ENCODE measurements at regions not wholly inside any gene's neighbourhood (a gene's known extent, or its start where the extent isn't known, plus 50 kb on each side); places are given as distances from the start of the nearest gene placed in this dataset.

DNA sequence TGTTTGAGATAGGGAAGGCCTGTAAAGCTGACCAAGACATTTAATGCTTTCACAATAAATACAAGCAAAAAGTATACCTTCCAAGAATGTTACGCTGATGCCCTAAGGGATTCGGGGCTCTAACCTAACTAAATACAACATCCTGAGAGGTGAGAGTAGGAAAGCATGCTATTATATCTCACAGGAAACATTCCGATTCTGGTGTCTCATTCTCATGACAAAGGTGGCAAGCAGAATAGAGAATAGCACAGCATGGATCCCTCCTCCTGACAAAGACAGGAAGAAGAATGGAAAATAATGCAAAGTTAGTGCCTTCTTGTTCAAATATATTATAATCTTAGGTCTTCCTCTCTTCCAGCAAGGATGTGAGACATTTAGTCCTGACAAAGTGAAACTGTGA, 504.3 kb downstream of the TFEC start:
- TF ChIP-seq, protein P1, sequence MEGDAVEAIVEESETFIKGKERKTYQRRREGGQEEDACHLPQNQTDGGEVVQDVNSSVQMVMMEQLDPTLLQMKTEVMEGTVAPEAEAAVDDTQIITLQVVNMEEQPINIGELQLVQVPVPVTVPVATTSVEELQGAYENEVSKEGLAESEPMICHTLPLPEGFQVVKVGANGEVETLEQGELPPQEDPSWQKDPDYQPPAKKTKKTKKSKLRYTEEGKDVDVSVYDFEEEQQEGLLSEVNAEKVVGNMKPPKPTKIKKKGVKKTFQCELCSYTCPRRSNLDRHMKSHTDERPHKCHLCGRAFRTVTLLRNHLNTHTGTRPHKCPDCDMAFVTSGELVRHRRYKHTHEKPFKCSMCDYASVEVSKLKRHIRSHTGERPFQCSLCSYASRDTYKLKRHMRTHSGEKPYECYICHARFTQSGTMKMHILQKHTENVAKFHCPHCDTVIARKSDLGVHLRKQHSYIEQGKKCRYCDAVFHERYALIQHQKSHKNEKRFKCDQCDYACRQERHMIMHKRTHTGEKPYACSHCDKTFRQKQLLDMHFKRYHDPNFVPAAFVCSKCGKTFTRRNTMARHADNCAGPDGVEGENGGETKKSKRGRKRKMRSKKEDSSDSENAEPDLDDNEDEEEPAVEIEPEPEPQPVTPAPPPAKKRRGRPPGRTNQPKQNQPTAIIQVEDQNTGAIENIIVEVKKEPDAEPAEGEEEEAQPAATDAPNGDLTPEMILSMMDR (IDR thresholded peaks at IDR 0.05; ENCODE audit: poor library complexity, severe bottlenecking), result no peak
- Histone ChIP-seq H3K36me3 (ENCODE audit: low read depth) (no peaks in the 10 kb centered on the region), H3K27me3 (ENCODE audit: insufficient read depth, poor library complexity, severe bottlenecking) (peaks cover 3% of the 10 kb centered on the region), H3K4me3 (ENCODE audit: severe bottlenecking) (no peak overlapping the region), H3K9me3 (ENCODE audit: severe bottlenecking) (no peaks in the 10 kb centered on the region), H3K4me1 (ENCODE audit: insufficient read depth, poor library complexity, severe bottlenecking) (no peaks in the 10 kb centered on the region), H3K27ac (ENCODE audit: poor library complexity, severe bottlenecking) (no peak overlapping the region)
- ATAC-seq (ENCODE audit: low read depth) (no peak), DNase-seq (ENCODE audit: low spot score) (no peak)

GRCh38 chr7:115522174-115522573, 508.4 kb downstream of the TFEC start:
- TF ChIP-seq, protein P1 (IDR thresholded peaks at IDR 0.05; ENCODE audit: poor library complexity, severe bottlenecking), result no peak
- DNase-seq (ENCODE audit: low spot score) (no peak), ATAC-seq (ENCODE audit: low read depth) (no peak)
- H3K36me3 ChIP-seq (ENCODE audit: low read depth), result no peaks in the 10 kb centered on the region
- H3K4me3 ChIP-seq (ENCODE audit: severe bottlenecking), result no peak overlapping the region
- H3K27ac ChIP-seq (ENCODE audit: poor library complexity, severe bottlenecking), result no peak overlapping the region
- no peaks in the 10 kb centered on the region for H3K27me3 ChIP-seq (ENCODE audit: insufficient read depth, poor library complexity, severe bottlenecking)
- H3K4me1 ChIP-seq (ENCODE audit: insufficient read depth, poor library complexity, severe bottlenecking), result no peaks in the 10 kb centered on the region
- H3K9me3 ChIP-seq (ENCODE audit: severe bottlenecking), result no peaks in the 10 kb centered on the region

DNA sequence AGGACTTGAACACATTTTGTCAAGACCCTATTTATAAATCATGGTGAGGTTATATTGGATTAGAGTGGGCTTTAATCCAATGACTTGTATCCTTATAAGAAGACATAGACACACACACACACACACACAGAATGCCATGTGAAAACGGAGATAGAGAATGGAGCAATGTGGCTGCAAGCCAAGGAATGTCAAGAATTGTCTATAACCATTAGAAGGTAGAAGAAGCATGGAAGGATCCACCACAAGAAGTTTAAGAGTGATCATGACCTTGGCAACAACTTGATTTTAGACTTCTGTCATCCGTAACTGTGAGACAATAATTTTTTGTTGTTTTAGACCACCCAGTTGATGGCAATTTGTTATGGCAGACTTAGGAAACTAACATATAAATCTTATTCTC, 514.2 kb downstream of the TFEC start:
- Histone ChIP-seq H3K4me3 (ENCODE audit: severe bottlenecking) (no peak overlapping the region), H3K27me3 (ENCODE audit: insufficient read depth, poor library complexity, severe bottlenecking) (no peaks in the 10 kb centered on the region), H3K36me3 (ENCODE audit: low read depth) (no peaks in the 10 kb centered on the region), H3K27ac (ENCODE audit: poor library complexity, severe bottlenecking) (no peak overlapping the region), H3K9me3 (ENCODE audit: severe bottlenecking) (no peaks in the 10 kb centered on the region), H3K4me1 (ENCODE audit: insufficient read depth, poor library complexity, severe bottlenecking) (no peaks in the 10 kb centered on the region)
- ATAC-seq (ENCODE audit: low read depth), result no peak
- no peak for DNase-seq (ENCODE audit: low spot score)
- TF ChIP-seq, protein P1 (IDR thresholded peaks at IDR 0.05; ENCODE audit: poor library complexity, severe bottlenecking), result no peak

DNA sequence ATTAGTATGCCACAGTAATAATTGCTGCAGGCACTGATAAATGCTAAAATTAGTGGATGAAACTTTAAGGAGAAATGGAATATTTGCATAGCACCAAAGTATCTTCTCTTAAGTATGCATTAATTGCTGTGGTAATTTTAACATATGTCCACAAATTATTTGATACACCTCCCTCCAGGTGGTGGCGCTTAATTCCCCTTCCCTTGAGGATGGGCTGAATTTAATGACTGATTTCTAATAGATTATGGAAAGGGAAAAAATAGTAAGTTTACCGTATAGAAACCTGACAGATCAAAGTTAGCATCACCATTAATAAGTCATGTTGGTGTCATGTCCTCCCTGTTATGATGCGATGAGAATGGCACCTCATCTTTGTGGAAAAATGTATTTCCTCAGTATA, 519.2 kb downstream of the TFEC start:
- H3K4me3 ChIP-seq (ENCODE audit: severe bottlenecking), result no peak overlapping the region
- H3K36me3 ChIP-seq (ENCODE audit: low read depth), result no peaks in the 10 kb centered on the region
- TF ChIP-seq, protein P1 (IDR thresholded peaks at IDR 0.05; ENCODE audit: poor library complexity, severe bottlenecking), result no peak
- no peaks in the 10 kb centered on the region for H3K4me1 ChIP-seq (ENCODE audit: insufficient read depth, poor library complexity, severe bottlenecking)
- no peaks in the 10 kb centered on the region for H3K9me3 ChIP-seq (ENCODE audit: severe bottlenecking)
- H3K27ac ChIP-seq (ENCODE audit: poor library complexity, severe bottlenecking), result no peak overlapping the region
- H3K27me3 ChIP-seq (ENCODE audit: insufficient read depth, poor library complexity, severe bottlenecking), result no peaks in the 10 kb centered on the region
- no peak for DNase-seq (ENCODE audit: low spot score)
- no peak for ATAC-seq (ENCODE audit: low read depth)

DNA sequence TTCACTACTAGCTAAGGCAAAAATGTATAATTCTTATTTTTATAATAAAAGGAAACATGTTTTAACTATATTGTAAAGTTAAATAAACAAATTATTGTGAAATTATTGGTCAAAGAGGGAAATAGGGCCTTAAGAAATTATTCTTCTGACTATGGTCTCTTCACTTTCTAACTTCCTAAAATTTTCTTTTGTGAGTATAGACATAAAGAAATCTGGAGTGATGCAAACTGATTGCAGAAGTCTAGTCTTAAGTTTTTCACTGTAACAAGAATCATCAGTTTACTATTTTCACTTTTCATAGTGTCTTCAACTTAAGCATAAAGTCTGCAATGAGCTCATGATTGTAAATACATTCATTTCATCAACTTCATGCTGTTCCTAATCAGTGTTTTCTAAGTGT, 525.4 kb downstream of the TFEC start:
- Histone ChIP-seq H3K9me3 (ENCODE audit: severe bottlenecking) (no peaks in the 10 kb centered on the region), H3K36me3 (ENCODE audit: low read depth) (no peaks in the 10 kb centered on the region), H3K27ac (ENCODE audit: poor library complexity, severe bottlenecking) (no peak overlapping the region), H3K27me3 (ENCODE audit: insufficient read depth, poor library complexity, severe bottlenecking) (peaks cover 3% of the 10 kb centered on the region), H3K4me3 (ENCODE audit: severe bottlenecking) (no peak overlapping the region), H3K4me1 (ENCODE audit: insufficient read depth, poor library complexity, severe bottlenecking) (no peaks in the 10 kb centered on the region)
- TF ChIP-seq, protein P1 (IDR thresholded peaks at IDR 0.05; ENCODE audit: poor library complexity, severe bottlenecking), result no peak
- ATAC-seq (ENCODE audit: low read depth), result no peak
- no peak for DNase-seq (ENCODE audit: low spot score)

Measured in RWPE2 (cell line).